ENCODE measurements at regions not wholly inside any gene's neighbourhood (a gene's known extent, or its start where the extent isn't known, plus 50 kb on each side); places are given as distances from the start of the nearest gene placed in this dataset.

- FAIRE-seq (no peak), DNase-seq (ENCODE audit: low read depth, low spot score) (no peak)
- dilution Hi-C loops (cut with MboI; ENCODE audit: extremely low pct_ligation_motif_present, low sequenced_read_pairs) = no loop called here
- TF ChIP-seq, protein P1, sequence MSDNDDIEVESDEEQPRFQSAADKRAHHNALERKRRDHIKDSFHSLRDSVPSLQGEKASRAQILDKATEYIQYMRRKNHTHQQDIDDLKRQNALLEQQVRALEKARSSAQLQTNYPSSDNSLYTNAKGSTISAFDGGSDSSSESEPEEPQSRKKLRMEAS (IDR thresholded peaks at IDR 0.05; ENCODE audit: insufficient read depth, insufficient read length) = no peak
- TF ChIP-seq, protein P2, sequence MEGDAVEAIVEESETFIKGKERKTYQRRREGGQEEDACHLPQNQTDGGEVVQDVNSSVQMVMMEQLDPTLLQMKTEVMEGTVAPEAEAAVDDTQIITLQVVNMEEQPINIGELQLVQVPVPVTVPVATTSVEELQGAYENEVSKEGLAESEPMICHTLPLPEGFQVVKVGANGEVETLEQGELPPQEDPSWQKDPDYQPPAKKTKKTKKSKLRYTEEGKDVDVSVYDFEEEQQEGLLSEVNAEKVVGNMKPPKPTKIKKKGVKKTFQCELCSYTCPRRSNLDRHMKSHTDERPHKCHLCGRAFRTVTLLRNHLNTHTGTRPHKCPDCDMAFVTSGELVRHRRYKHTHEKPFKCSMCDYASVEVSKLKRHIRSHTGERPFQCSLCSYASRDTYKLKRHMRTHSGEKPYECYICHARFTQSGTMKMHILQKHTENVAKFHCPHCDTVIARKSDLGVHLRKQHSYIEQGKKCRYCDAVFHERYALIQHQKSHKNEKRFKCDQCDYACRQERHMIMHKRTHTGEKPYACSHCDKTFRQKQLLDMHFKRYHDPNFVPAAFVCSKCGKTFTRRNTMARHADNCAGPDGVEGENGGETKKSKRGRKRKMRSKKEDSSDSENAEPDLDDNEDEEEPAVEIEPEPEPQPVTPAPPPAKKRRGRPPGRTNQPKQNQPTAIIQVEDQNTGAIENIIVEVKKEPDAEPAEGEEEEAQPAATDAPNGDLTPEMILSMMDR (IDR thresholded peaks at IDR 0.05; ENCODE audit: extremely low read depth in 1 of 2, insufficient read depth in 1 of 2, low read depth in 1 of 2, low read length in 2 of 2) = no peak
- no peak for TF ChIP-seq MYC (IDR thresholded peaks at IDR 0.05; ENCODE audit: low read depth, low read length)
- TF ChIP-seq POLR2A (IDR thresholded peaks at IDR 0.05; ENCODE audit: low read depth, low read length) = no peak
- TF ChIP-seq POLR2AphosphoS5 (IDR thresholded peaks at IDR 0.05; ENCODE audit: insufficient read depth, low read depth, low read length) = no peak
- no peak for TF ChIP-seq FOS (IDR thresholded peaks at IDR 0.05; ENCODE audit: borderline replicate concordance, insufficient read depth, low read length)
- TF ChIP-seq JUN (IDR thresholded peaks at IDR 0.05; ENCODE audit: borderline replicate concordance, insufficient read depth, insufficient read length, low read depth) = no peak
- TF ChIP-seq EZH2 (IDR thresholded peaks at IDR 0.05; ENCODE audit: borderline replicate concordance, low read depth, low read length, severe bottlenecking) = no peak
- TF ChIP-seq GATA2 (IDR thresholded peaks at IDR 0.05; ENCODE audit: insufficient read depth, insufficient read length, low read depth, low read length) = no peak
- Histone ChIP-seq H4K20me1 (replicated peaks; ENCODE audit: control insufficient read depth, extremely low read depth, insufficient read depth, low read length) (no peaks in the 10 kb centered on the region), H3K27me3 (ENCODE audit: control insufficient read depth in 2 of 2, insufficient read depth in 2 of 2, low read length in 2 of 2) (no peaks in the 10 kb centered on the region), H3K9me3 (replicated peaks; ENCODE audit: control insufficient read depth, insufficient read depth, low read length) (no peaks in the 10 kb centered on the region), H3K4me2 (ENCODE audit: insufficient read depth, low read length) (no peak overlapping the region), H3K4me3 (replicated peaks in 1 of 3; ENCODE audit: insufficient read depth in 1 of 3, low read depth in 1 of 3, low read length in 3 of 3) (no peak overlapping the region), H3K9me1 (replicated peaks; ENCODE audit: control insufficient read depth, extremely low read depth, insufficient read depth, low read length) (no peaks in the 10 kb centered on the region), H3K36me3 (ENCODE audit: control insufficient read depth in 2 of 2, extremely low read depth in 1 of 2, insufficient read depth in 2 of 2, low read length in 2 of 2) (no peaks in the 10 kb centered on the region), H3K79me2 (ENCODE audit: control insufficient read depth, insufficient read depth, low read length) (no peaks in the 10 kb centered on the region), H2AFZ (ENCODE audit: low read depth, low read length) (no peak overlapping the region), H3K4me1 (ENCODE audit: control insufficient read depth, extremely low read depth, insufficient read depth, low read length) (no peaks in the 10 kb centered on the region), H3K27ac (ENCODE audit: insufficient read depth, low read depth, low read length) (no peak overlapping the region), H3K9ac (replicated peaks; ENCODE audit: extremely low read depth, insufficient read depth, low read length) (no peak overlapping the region)
- ChIA-PET CTCF (interaction anchor here (1.3 kb wide), 1 partner anchor 16 kb away, joined by 5 read pairs; no protein-coding TSS in a partner anchor), POLR2A (no interaction called here)
- BruUV-seq (replicated peaks) = no TSS peak
- intact Hi-C loops (cut with micrococcal nuclease) = no loop called here
These were observed 97.6 kb upstream of the HS6ST1 start for GRCh38 chr2:128416109-128416785.
